ENCODE measurements at regions not wholly inside any gene's neighbourhood (a gene's known extent, or its start where the extent isn't known, plus 50 kb on each side); places are given as distances from the start of the nearest gene placed in this dataset.

GRCh38 chr1:214192825-214193643 lies 87.9 kb upstream of the SMYD2 start:
- H3K4me2 ChIP-seq (ENCODE audit: extremely low read depth, insufficient read depth, low read length): no peak overlapping the region

GRCh38 chr1:214193691-214194090 lies 87.3 kb upstream of the SMYD2 start:
- H3K79me2 ChIP-seq (ENCODE audit: control insufficient read depth, insufficient read depth, low read length): no peaks in the 10 kb centered on the region
- H3K27ac ChIP-seq (ENCODE audit: insufficient read depth, low read length): no peak overlapping the region
- no peak for DNase-seq (ENCODE audit: low read depth in 2 of 2)
- no peak overlapping the region for H3K9ac ChIP-seq (ENCODE audit: insufficient read depth, low read length)
- no peak overlapping the region for H2AFZ ChIP-seq (ENCODE audit: low read length)
- no peaks in the 10 kb centered on the region for H3K4me1 ChIP-seq (ENCODE audit: control insufficient read depth, extremely low read depth, insufficient read depth, low read length)
- peaks cover 14% of the 10 kb centered on the region for H3K27me3 ChIP-seq (ENCODE audit: control insufficient read depth, insufficient read depth, low read length)
- H3K36me3 ChIP-seq (ENCODE audit: control insufficient read depth, insufficient read depth, low read length): no peaks in the 10 kb centered on the region
- no peak overlapping the region for H3K4me2 ChIP-seq (ENCODE audit: extremely low read depth, insufficient read depth, low read length)
- H3K4me3 ChIP-seq (replicated peaks in 1 of 4; ENCODE audit: control extremely low read depth in 1 of 4, insufficient read depth in 1 of 4, low read depth in 3 of 4, low read length in 4 of 4): no peak overlapping the region
- TF ChIP-seq EZH2 (IDR thresholded peaks at IDR 0.05; ENCODE audit: low read length, missing control alignments): no peak
- no peak for TF ChIP-seq CTCF (conservative IDR thresholded peaks at IDR 0.05 in 1 of 2, IDR thresholded peaks at IDR 0.05 in 1 of 2; ENCODE audit: low read depth in 1 of 2, low read length in 2 of 2)
- H4K20me1 ChIP-seq (ENCODE audit: control insufficient read depth, extremely low read depth, insufficient read depth, low read length): no peaks in the 10 kb centered on the region
- H3K9me3 ChIP-seq (ENCODE audit: control insufficient read depth, insufficient read depth, low read depth, low read length): no peaks in the 10 kb centered on the region

More at GRCh38 chr1:214192825-214193643, 87.9 kb upstream of the SMYD2 start:
- Histone ChIP-seq H4K20me1 (ENCODE audit: control insufficient read depth, extremely low read depth, insufficient read depth, low read length) (no peaks in the 10 kb centered on the region), H3K9ac (ENCODE audit: insufficient read depth, low read length) (no peak overlapping the region), H3K4me1 (ENCODE audit: control insufficient read depth, extremely low read depth, insufficient read depth, low read length) (no peaks in the 10 kb centered on the region), H3K9me3 (ENCODE audit: control insufficient read depth, insufficient read depth, low read depth, low read length) (no peaks in the 10 kb centered on the region), H3K27ac (ENCODE audit: insufficient read depth, low read length) (no peak overlapping the region), H3K79me2 (ENCODE audit: control insufficient read depth, insufficient read depth, low read length) (no peaks in the 10 kb centered on the region), H3K27me3 (ENCODE audit: control insufficient read depth, insufficient read depth, low read length) (peaks cover 20% of the 10 kb centered on the region), H3K36me3 (ENCODE audit: control insufficient read depth, insufficient read depth, low read length) (no peaks in the 10 kb centered on the region), H3K4me3 (replicated peaks in 1 of 4; ENCODE audit: control extremely low read depth in 1 of 4, insufficient read depth in 1 of 4, low read depth in 3 of 4, low read length in 4 of 4) (no peak overlapping the region), H2AFZ (ENCODE audit: low read length) (no peak overlapping the region)
- TF ChIP-seq CTCF (conservative IDR thresholded peaks at IDR 0.05 in 1 of 2, IDR thresholded peaks at IDR 0.05 in 1 of 2; ENCODE audit: low read depth in 1 of 2, low read length in 2 of 2) (no peak), EZH2 (IDR thresholded peaks at IDR 0.05; ENCODE audit: low read length, missing control alignments) (no peak)
- no peak for DNase-seq (ENCODE audit: low read depth in 2 of 2)

GRCh38 chr1:214198571-214198970 lies 82.4 kb upstream of the SMYD2 start:
- peaks cover 7% of the 10 kb centered on the region for H3K27me3 ChIP-seq (ENCODE audit: control insufficient read depth, insufficient read depth, low read length)

More at GRCh38 chr1:214198571-214198970, 82.4 kb upstream of the SMYD2 start:
- H3K4me1 ChIP-seq (ENCODE audit: control insufficient read depth, extremely low read depth, insufficient read depth, low read length): no peaks in the 10 kb centered on the region
- no peak overlapping the region for H3K9ac ChIP-seq (ENCODE audit: insufficient read depth, low read length)
- no peak overlapping the region for H3K4me2 ChIP-seq (ENCODE audit: extremely low read depth, insufficient read depth, low read length)
- no peaks in the 10 kb centered on the region for H3K9me3 ChIP-seq (ENCODE audit: control insufficient read depth, insufficient read depth, low read depth, low read length)
- no peak overlapping the region for H3K4me3 ChIP-seq (replicated peaks in 1 of 4; ENCODE audit: control extremely low read depth in 1 of 4, insufficient read depth in 1 of 4, low read depth in 3 of 4, low read length in 4 of 4)
- TF ChIP-seq EZH2 (IDR thresholded peaks at IDR 0.05; ENCODE audit: low read length, missing control alignments) (no peak), CTCF (conservative IDR thresholded peaks at IDR 0.05 in 1 of 2, IDR thresholded peaks at IDR 0.05 in 1 of 2; ENCODE audit: low read depth in 1 of 2, low read length in 2 of 2) (no peak)
- DNase-seq (ENCODE audit: low read depth in 2 of 2): no peak
- H4K20me1 ChIP-seq (ENCODE audit: control insufficient read depth, extremely low read depth, insufficient read depth, low read length): no peaks in the 10 kb centered on the region
- H3K36me3 ChIP-seq (ENCODE audit: control insufficient read depth, insufficient read depth, low read length): no peaks in the 10 kb centered on the region
- H2AFZ ChIP-seq (ENCODE audit: low read length): no peak overlapping the region
- no peak overlapping the region for H3K27ac ChIP-seq (ENCODE audit: insufficient read depth, low read length)
- no peaks in the 10 kb centered on the region for H3K79me2 ChIP-seq (ENCODE audit: control insufficient read depth, insufficient read depth, low read length)
